Karpas-422 (cell line): ENCODE measurements at regions not wholly inside any gene's neighbourhood (a gene's known extent, or its start where the extent isn't known, plus 50 kb on each side); places are given as distances from the start of the nearest gene placed in this dataset.

Source experiments
- DNase-seq: peaks from one replicate; pipeline ENCODE4 v3.0.0-alpha.2; 2015
- H2AFZ ChIP-seq: fragments of 200-600 bp; sonication (generic); 2 replicates; pipeline ENCODE4 v1.6.1; 2014; ENCODE audit warnings: antibody characterized with exemption, low read length, mixed read lengths
- H3K27ac ChIP-seq: fragments of 200-600 bp; sonication (generic); 2 replicates; pipeline ENCODE4 v1.5.1; 2014; ENCODE audit warnings: mild to moderate bottlenecking, low read length, moderate library complexity
- H3K27me3 ChIP-seq: fragments of 200-600 bp; sonication (generic); 2 replicates; pipeline ENCODE4 v1.6.1; 2014; ENCODE audit warnings: low read length, mixed read lengths
- H3K36me3 ChIP-seq: fragments of 200-600 bp; sonication (generic); 2 replicates; pipeline ENCODE4 v1.6.1; 2014; ENCODE audit warnings: low read length, mixed read lengths; ENCODE audit not compliant: insufficient read depth
- H3K4me1 ChIP-seq: fragments of 200-600 bp; sonication (generic); 2 replicates; pipeline ENCODE4 v1.6.1; 2014; ENCODE audit warnings: mild to moderate bottlenecking, low read length, mixed read lengths
- H3K4me2 ChIP-seq: fragments of 200-600 bp; sonication (generic); 2 replicates; pipeline ENCODE4 v1.6.1; 2014; ENCODE audit warnings: low read length, low read depth, mild to moderate bottlenecking; ENCODE audit not compliant: poor library complexity, severe bottlenecking
- H3K4me3 ChIP-seq: fragments of 200-600 bp; sonication (generic); 2 replicates; pipeline ENCODE4 v1.5.1; 2014; ENCODE audit warnings: mild to moderate bottlenecking, antibody characterized with exemption, low read length, mixed read lengths
- H3K79me2 ChIP-seq: fragments of 200-600 bp; sonication (generic); 2 replicates; pipeline ENCODE4 v1.6.1; 2014; ENCODE audit warnings: mild to moderate bottlenecking, low read length, mixed read lengths
- H3K9ac ChIP-seq: fragments of 200-600 bp; sonication (generic); 2 replicates; pipeline ENCODE4 v1.6.0; 2014; ENCODE audit warnings: low read length
- H3K9me2 ChIP-seq: fragments of 200-600 bp; sonication (generic), shearing (Covaris generic); replicated peaks from 2 replicates; pipeline ENCODE4 v1.6.0; 2014; ENCODE audit warnings: mild to moderate bottlenecking, low read length, moderate library complexity; ENCODE audit not compliant: insufficient read depth
- H3K9me3 ChIP-seq: fragments of 300-700, 200-600 bp; sonication (generic); 2 replicates; pipeline ENCODE4 v1.6.1; 2014; ENCODE audit warnings: low read length, mixed read lengths
- H4K20me1 ChIP-seq: fragments of 200-600 bp; sonication (generic); 2 replicates; pipeline ENCODE4 v1.6.1; 2014; ENCODE audit warnings: mild to moderate bottlenecking, antibody characterized with exemption, low read length, low read depth; ENCODE audit not compliant: insufficient read depth

DNA sequence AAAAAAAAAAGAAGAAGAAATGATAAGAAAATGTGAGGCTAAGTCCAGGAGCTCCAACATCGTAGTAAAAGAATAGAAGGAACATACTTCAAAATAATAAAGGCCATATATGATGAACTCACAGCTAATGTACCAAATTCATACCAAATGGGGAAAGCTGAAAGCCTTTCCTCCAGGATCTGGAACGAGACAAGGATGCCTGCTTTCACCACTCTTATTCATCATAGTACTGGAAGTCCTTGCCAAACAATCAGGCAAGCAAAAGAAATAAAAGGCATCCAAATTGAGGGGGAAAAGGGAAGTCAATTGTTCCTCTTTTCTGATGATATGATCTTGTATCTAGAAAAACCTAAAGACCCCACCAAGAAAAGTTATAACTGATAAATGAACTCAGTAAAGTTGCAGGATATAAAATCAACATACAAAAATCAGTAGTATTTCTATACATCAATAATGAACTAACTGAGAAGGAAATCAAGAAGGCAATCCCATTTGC, 170.6 kb downstream of the METTL4 start:
- H3K36me3 ChIP-seq, result no peaks in the 10 kb centered on the region

DNA sequence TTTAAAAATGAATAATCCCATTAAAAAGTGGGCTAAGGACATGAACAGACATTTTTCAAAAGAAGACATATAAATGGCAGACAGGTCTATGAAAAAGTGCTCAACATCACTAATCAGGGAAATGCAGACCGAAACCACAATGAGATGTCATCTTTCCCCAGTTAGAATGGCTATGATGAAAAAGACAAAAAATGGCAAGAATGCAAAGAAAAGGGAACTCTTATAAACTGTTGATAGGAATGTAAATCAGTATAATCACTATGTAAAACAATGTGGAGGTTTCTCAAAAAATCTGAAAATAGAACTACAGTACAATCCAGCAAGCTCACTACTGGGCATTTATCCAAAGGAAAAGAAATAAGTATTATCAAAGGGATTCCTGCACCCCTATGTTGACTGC, 169.2 kb downstream of the METTL4 start:
- Histone ChIP-seq H3K79me2 (no peaks in the 10 kb centered on the region), H3K27ac (no peak overlapping the region), H3K9me3 (no peaks in the 10 kb centered on the region), H3K4me1 (no peaks in the 10 kb centered on the region), H3K9ac (no peak overlapping the region), H4K20me1 (no peaks in the 10 kb centered on the region), H3K4me3 (no peak overlapping the region), H3K4me2 (no peak overlapping the region), H3K36me3 (no peaks in the 10 kb centered on the region), H3K27me3 (no peaks in the 10 kb centered on the region), H3K9me2 (no peaks in the 10 kb centered on the region), H2AFZ (no peak overlapping the region)
- DNase-seq, result no peak

More for the DNA sequence above, 170.6 kb downstream of the METTL4 start:
- Histone ChIP-seq H3K4me2 (no peak overlapping the region), H3K79me2 (no peaks in the 10 kb centered on the region), H3K9me2 (no peaks in the 10 kb centered on the region), H3K4me1 (no peaks in the 10 kb centered on the region), H2AFZ (no peak overlapping the region), H3K27ac (no peak overlapping the region), H3K27me3 (no peaks in the 10 kb centered on the region), H3K9me3 (no peaks in the 10 kb centered on the region), H4K20me1 (no peaks in the 10 kb centered on the region), H3K9ac (no peak overlapping the region), H3K4me3 (no peak overlapping the region)
- DNase-seq, result no peak

DNA sequence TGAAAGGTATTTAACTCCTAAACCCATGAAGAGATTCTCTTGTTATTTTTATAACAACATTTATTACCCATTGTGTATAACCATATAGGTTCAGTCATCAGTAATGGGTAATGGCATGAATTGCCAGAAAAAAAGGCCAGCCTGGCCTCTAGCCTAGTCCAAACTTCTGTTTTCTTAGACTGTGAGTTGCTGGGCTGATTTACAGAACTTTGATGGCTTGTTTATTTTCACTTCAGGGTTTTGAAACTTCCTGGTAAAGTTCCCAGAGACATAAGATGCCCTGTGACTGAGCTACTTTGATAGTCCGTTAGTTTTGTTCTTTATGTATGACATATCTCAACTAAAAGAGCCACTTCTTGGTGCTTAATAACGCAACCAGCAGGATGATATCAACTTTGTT, 164.8 kb downstream of the METTL4 start:
- Histone ChIP-seq H3K36me3 (no peaks in the 10 kb centered on the region), H3K4me2 (no peak overlapping the region), H3K9me3 (no peaks in the 10 kb centered on the region), H3K4me1 (no peaks in the 10 kb centered on the region), H3K79me2 (no peaks in the 10 kb centered on the region), H3K27me3 (no peaks in the 10 kb centered on the region), H3K9me2 (no peaks in the 10 kb centered on the region), H3K27ac (no peak overlapping the region), H3K4me3 (no peak overlapping the region), H2AFZ (no peak overlapping the region), H3K9ac (no peak overlapping the region), H4K20me1 (no peaks in the 10 kb centered on the region)
- DNase-seq, result no peak

DNA sequence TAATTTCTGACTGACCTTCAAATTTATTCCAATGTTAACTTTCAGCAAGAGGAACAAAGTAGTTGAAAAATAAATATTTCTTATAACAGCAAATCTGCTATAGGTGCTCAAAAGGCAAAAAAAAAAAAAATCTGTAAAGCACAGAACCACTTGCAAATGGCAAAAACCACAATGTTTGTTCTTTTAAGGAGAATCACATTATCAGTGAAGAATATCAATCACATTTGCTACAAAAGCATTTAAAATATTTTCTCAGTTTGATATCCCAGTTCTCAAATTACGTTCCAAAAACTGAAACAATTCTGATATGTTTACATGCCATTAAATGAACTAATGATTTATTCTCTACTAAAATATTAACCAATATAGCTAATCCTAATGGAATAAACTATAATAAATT, 163.3 kb downstream of the METTL4 start:
- DNase-seq, result no peak
- Histone ChIP-seq H3K9me2 (no peaks in the 10 kb centered on the region), H2AFZ (no peak overlapping the region), H4K20me1 (no peaks in the 10 kb centered on the region), H3K36me3 (no peaks in the 10 kb centered on the region), H3K79me2 (no peaks in the 10 kb centered on the region), H3K27me3 (no peaks in the 10 kb centered on the region), H3K4me3 (no peak overlapping the region), H3K27ac (no peak overlapping the region), H3K4me2 (no peak overlapping the region), H3K9ac (no peak overlapping the region), H3K9me3 (no peaks in the 10 kb centered on the region), H3K4me1 (no peaks in the 10 kb centered on the region)

GRCh38 chr18:2409906-2410305, 161.4 kb downstream of the METTL4 start:
- Histone ChIP-seq H3K9me2 (no peaks in the 10 kb centered on the region), H3K79me2 (no peaks in the 10 kb centered on the region), H3K9me3 (no peaks in the 10 kb centered on the region), H3K9ac (no peak overlapping the region), H3K4me3 (no peak overlapping the region), H3K4me1 (no peaks in the 10 kb centered on the region), H2AFZ (no peak overlapping the region), H3K27ac (no peak overlapping the region), H3K27me3 (no peaks in the 10 kb centered on the region), H3K36me3 (no peaks in the 10 kb centered on the region), H3K4me2 (no peak overlapping the region), H4K20me1 (no peaks in the 10 kb centered on the region)
- no peak for DNase-seq

DNA sequence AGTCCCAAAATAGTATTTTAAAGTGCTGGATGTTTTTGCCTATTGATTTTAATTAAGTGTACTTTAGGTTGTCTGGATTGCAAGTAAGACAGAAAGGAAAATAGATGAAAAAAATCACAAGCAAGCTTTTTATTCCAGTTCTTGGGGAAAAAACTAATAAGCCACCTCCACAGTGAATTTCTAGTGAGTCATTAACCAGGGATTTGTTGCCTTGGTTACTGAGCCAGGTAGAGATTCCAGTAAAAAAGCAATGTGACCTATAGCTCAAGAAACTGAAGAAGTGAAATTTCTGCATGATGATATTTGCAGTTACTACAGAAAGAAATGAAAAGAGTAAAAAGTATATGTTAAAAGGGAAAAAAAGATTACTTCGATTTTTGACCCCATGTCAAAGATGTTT, 160.6 kb downstream of the METTL4 start:
- H4K20me1 ChIP-seq, result no peaks in the 10 kb centered on the region
- no peaks in the 10 kb centered on the region for H3K79me2 ChIP-seq
- H3K9ac ChIP-seq, result no peak overlapping the region
- no peak overlapping the region for H3K4me2 ChIP-seq
- no peaks in the 10 kb centered on the region for H3K4me1 ChIP-seq
- no peaks in the 10 kb centered on the region for H3K36me3 ChIP-seq
- H2AFZ ChIP-seq, result no peak overlapping the region
- no peaks in the 10 kb centered on the region for H3K9me3 ChIP-seq
- no peaks in the 10 kb centered on the region for H3K27me3 ChIP-seq
- no peak for DNase-seq
- H3K9me2 ChIP-seq, result no peaks in the 10 kb centered on the region
- H3K4me3 ChIP-seq, result no peak overlapping the region
- H3K27ac ChIP-seq, result no peak overlapping the region

GRCh38 chr18:2411381-2411960, 159.8 kb downstream of the METTL4 start:
- H2AFZ ChIP-seq, result no peak overlapping the region
- no peak overlapping the region for H3K9ac ChIP-seq
- H3K79me2 ChIP-seq, result no peaks in the 10 kb centered on the region
- H3K4me1 ChIP-seq, result no peaks in the 10 kb centered on the region
- no peaks in the 10 kb centered on the region for H4K20me1 ChIP-seq
- no peaks in the 10 kb centered on the region for H3K9me3 ChIP-seq
- H3K27me3 ChIP-seq, result no peaks in the 10 kb centered on the region
- H3K4me3 ChIP-seq, result no peak overlapping the region
- H3K27ac ChIP-seq, result no peak overlapping the region
- no peaks in the 10 kb centered on the region for H3K36me3 ChIP-seq
- H3K4me2 ChIP-seq, result no peak overlapping the region
- no peak for DNase-seq
- H3K9me2 ChIP-seq, result no peaks in the 10 kb centered on the region

GRCh38 chr18:2412281-2412680, 159.0 kb downstream of the METTL4 start:
- no peaks in the 10 kb centered on the region for H3K4me1 ChIP-seq
- H3K4me2 ChIP-seq, result no peak overlapping the region
- DNase-seq, result no peak
- no peaks in the 10 kb centered on the region for H3K79me2 ChIP-seq
- no peaks in the 10 kb centered on the region for H3K9me2 ChIP-seq
- no peaks in the 10 kb centered on the region for H3K9me3 ChIP-seq
- H3K9ac ChIP-seq, result no peak overlapping the region
- H4K20me1 ChIP-seq, result no peaks in the 10 kb centered on the region
- no peak overlapping the region for H3K27ac ChIP-seq
- H2AFZ ChIP-seq, result no peak overlapping the region
- no peaks in the 10 kb centered on the region for H3K27me3 ChIP-seq
- H3K4me3 ChIP-seq, result no peak overlapping the region
- H3K36me3 ChIP-seq, result no peaks in the 10 kb centered on the region
